Heart left ventricle (tissue), 16 donors: ENCODE measurements at regions not wholly inside any gene's neighbourhood (a gene's known extent, or its start where the extent isn't known, plus 50 kb on each side); places are given as distances from the start of the nearest gene placed in this dataset.

Experiments used
- ATAC-seq, 4 donors: fragments of 200-7000 bp; cut with Tn5 transposase; one replicate each; pipeline ENCODE4 v1.9.1; 2020 to 2022; ENCODE audit warnings: moderate library complexity in 4 of 4, mild to moderate bottlenecking in 3 of 4, moderate number of reproducible peaks in 1 of 4
- DNase-seq, 5 donors: peaks; one replicate each; pipeline ENCODE4 v3.0.0-alpha.2; 2020
- H3K27ac ChIP-seq, 12 donors: fragments of 200-600 bp; sonication (generic) in 4 of 12; one replicate each; pipeline versions ENCODE4 v1.5.0 to v1.8.0; 2016 to 2022; ENCODE audit warnings: mild to moderate bottlenecking in 2 of 12
- H3K27me3 ChIP-seq, 9 donors: fragments of 200-600 bp; sonication (generic) in 2 of 9; one replicate each; pipeline versions ENCODE4 v1.5.1 to v1.8.0; 2016 to 2022; ENCODE audit warnings: mild to moderate bottlenecking in 3 of 9
- H3K36me3 ChIP-seq, 9 donors: fragments of 200-600 bp; sonication (generic) in 2 of 9; one replicate each; pipeline versions ENCODE4 v1.5.0 to v1.8.0; 2018 to 2022; ENCODE audit warnings: mild to moderate bottlenecking in 2 of 9
- H3K4me1 ChIP-seq, 12 donors: fragments of 200-600 bp; sonication (generic) in 4 of 12; one replicate each; pipeline versions ENCODE4 v1.5.0 to v1.8.0; 2016 to 2022; ENCODE audit warnings: mild to moderate bottlenecking in 3 of 12
- H3K4me3 ChIP-seq, 12 donors: fragments of 200-600 bp; sonication (generic) in 4 of 12; one replicate each; pipeline versions ENCODE4 v1.5.0 to v1.8.0; 2017 to 2022; ENCODE audit warnings: mild to moderate bottlenecking in 9 of 12, moderate library complexity in 4 of 12
- H3K9me3 ChIP-seq, 12 donors: fragments of 200-600 bp; sonication (generic) in 4 of 12; one replicate each; pipeline versions ENCODE4 v1.5.0 to v1.8.0; 2016 to 2022; ENCODE audit warnings: mild to moderate bottlenecking in 1 of 12
- POLR2A ChIP-seq, 2 donors: fragments of 450-650 bp; IDR thresholded peaks; one replicate each; pipeline ENCODE4 v1.6.1; 2017; ENCODE audit warnings: antibody characterized with exemption in 2 of 2, mild to moderate bottlenecking in 2 of 2, moderate library complexity in 2 of 2
- WGBS, 4 donors: extraction: QIAGEN DNeasy Blood & Tissue Kit in 2 of 4; methylation state at CpG; one replicate each; pipeline versions ENCODE4 v1.1.5 to v1.1.7; 2013 to 2018; 5-methylcytosine and 5-hydroxymethylcytosine counted together
- intact Hi-C, 10 donors: fragments of 100-400 bp; cut with DNase I; formaldehyde crosslinking; loops; one replicate each; pipeline versions ENCODE4 v1.11.1 to v1.14.2; 2022
- TF ChIP-seq, protein P1 (sequence below), 12 donors: fragments of 200-600 bp; sonication (generic) in 4 of 12; IDR thresholded peaks; one replicate each; pipeline versions ENCODE4 v1.5.0 to v1.8.0; 2018 to 2022; ENCODE audit warnings: antibody characterized with exemption in 12 of 12, mild to moderate bottlenecking in 5 of 12
- donor health status: ischemic (EF 13 %, LVEDD 7.1; RV severe dilation, severe dysfunction).
- donor health status: healthy with polysubstance abuse.
- donor health status: DM: no; HTN: yes; CAD: no.
- donor health status: DM: no; HTN: no; CAD: no.
- donor health status: ischemic (EF 25% LVEDD 6.9; RV normal size, moderate dysfunction).
- donor health status: ischemic (EF 25% LVEDD 5.7; RV mildly dilated, moderate dysfunction).
- donor health status: healthy.
- donor health status: DM: yes; HTN: yes; CAD: no.
- donor health status: ischemic (EF 35%, LVEDD 5.7; RV mildly dilated, moderate dysfunction).
- donor health status: nonischemic (EF 11% LVEDD 7.7; RV severe dilation, severe dysfunction).
- donor health status: DM: yes; HTN: yes; CAD: no.
- donor health status: PGD.
- donor health status: ischemic (EF 29% LVEDD 5.4; RV normal size, mild dysfunction).
- donor health status: nonischemic (EF 23%, LVEDD 6.1; RV moderate dilation, normal function).

DNA sequence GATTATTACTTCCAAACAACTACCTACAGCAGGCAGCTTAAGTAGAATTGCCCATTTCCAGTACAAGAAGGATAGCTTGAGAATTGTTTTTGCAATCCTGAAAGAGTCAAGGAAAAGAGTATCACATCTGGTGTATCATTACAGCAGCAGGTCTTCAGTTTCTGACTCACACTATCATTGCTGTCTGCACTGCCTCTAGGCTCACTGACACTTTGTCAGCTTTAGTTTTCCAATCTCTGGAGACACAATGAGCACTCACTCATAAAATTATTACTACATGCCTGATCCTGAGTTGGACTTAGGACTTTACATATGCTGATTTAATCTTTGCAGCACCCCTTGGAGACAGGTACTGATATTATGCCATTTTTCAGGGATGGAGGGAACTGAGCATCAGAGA, 244.6 kb upstream of the BOD1L1 start:
- Histone ChIP-seq H3K4me1 (no peaks in the 10 kb centered on the region), H3K9me3 (no peaks in the 10 kb centered on the region), H3K4me3 (no peak overlapping the region), H3K27ac (no peak overlapping the region), H3K27me3 (no peaks in the 10 kb centered on the region), H3K36me3 (no peaks in the 10 kb centered on the region)
- ATAC-seq (no peak), DNase-seq (no peak)
- intact Hi-C loops: no loop called here
- no peak for TF ChIP-seq POLR2A (IDR thresholded peaks at IDR 0.05)
- TF ChIP-seq, protein P1, sequence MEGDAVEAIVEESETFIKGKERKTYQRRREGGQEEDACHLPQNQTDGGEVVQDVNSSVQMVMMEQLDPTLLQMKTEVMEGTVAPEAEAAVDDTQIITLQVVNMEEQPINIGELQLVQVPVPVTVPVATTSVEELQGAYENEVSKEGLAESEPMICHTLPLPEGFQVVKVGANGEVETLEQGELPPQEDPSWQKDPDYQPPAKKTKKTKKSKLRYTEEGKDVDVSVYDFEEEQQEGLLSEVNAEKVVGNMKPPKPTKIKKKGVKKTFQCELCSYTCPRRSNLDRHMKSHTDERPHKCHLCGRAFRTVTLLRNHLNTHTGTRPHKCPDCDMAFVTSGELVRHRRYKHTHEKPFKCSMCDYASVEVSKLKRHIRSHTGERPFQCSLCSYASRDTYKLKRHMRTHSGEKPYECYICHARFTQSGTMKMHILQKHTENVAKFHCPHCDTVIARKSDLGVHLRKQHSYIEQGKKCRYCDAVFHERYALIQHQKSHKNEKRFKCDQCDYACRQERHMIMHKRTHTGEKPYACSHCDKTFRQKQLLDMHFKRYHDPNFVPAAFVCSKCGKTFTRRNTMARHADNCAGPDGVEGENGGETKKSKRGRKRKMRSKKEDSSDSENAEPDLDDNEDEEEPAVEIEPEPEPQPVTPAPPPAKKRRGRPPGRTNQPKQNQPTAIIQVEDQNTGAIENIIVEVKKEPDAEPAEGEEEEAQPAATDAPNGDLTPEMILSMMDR (IDR thresholded peaks at IDR 0.05): no peak

DNA sequence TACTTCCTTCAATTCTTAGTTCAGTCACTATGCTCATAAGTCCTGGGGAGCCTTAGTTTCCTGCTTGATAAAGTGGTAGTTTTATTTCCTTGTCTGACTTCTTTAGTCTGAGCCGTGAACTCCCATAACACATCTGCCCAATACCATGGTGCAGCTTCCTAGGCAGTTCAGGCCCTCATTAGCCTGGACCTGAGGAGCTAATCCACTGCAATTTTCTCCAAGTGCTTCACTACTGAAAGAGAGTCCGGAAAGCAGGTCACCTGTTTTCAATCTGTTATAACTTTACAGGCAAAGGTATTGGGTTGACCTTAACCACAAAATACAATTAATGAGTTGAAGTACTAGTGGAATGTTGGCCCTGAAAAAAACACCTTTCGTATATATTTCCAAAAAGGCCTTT, 245.4 kb upstream of the BOD1L1 start:
- intact Hi-C loops: no loop called here
- DNase-seq: no peak
- WGBS, 4 donors: 57 to 69% (median 61%) methylated on average over 3 of the region's 3 CpGs
- Histone ChIP-seq H3K27me3 (no peaks in the 10 kb centered on the region), H3K27ac (no peak overlapping the region), H3K4me3 (no peak overlapping the region), H3K36me3 (no peaks in the 10 kb centered on the region), H3K4me1 (no peaks in the 10 kb centered on the region), H3K9me3 (no peaks in the 10 kb centered on the region)
- ATAC-seq: no peak
- TF ChIP-seq, protein P1 (IDR thresholded peaks at IDR 0.05): no peak
- no peak for TF ChIP-seq POLR2A (IDR thresholded peaks at IDR 0.05)

DNA sequence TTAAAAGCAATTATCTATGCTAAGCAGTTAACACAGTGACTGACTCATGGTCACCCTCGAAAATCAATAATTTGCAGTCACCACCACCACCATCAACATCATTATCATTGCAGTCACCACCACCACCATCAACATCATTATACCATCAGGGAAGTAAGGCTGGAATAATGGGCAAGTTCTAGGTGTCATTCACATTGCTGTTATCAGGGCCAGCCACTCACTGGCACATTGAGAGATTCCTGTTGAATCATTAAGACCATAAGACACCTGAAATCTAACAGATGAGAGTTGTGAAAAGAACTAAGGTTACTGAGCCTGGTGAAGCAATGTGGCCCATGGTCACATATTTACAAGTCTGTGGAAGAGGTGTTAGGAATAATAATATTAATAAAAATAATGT, 247.7 kb upstream of the BOD1L1 start:
- intact Hi-C loops: no loop called here
- TF ChIP-seq, protein P1 (IDR thresholded peaks at IDR 0.05): no peak
- no peak for TF ChIP-seq POLR2A (IDR thresholded peaks at IDR 0.05)
- DNase-seq (no peak), ATAC-seq (no peak)
- Histone ChIP-seq H3K27ac (no peak overlapping the region), H3K4me1 (no peaks in the 10 kb centered on the region), H3K36me3 (no peaks in the 10 kb centered on the region), H3K4me3 (no peak overlapping the region), H3K9me3 (no peaks in the 10 kb centered on the region), H3K27me3 (no peaks in the 10 kb centered on the region)
- 67 to 93% (median 81%) methylated on average over 1 of the region's 1 CpG for WGBS, 4 donors

DNA sequence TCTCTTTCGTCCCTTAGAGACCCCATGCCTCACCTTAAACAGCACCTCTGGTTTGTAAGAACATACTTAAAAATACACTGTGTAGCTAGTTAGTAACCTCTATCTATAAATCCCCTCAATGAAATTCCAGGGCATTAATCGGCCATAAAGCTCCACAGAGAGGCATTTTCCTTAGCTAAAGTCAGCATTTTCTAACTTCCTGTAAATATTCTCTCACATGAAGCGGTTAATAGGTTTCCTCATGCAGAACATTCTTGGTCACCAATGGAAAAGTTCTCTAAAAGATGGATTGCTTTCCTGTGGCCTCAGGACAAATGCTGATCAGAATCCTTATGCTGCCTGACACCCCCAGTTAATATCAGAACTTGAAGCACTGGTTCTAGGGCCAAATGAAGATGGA, 248.6 kb upstream of the BOD1L1 start:
- DNase-seq (no peak), ATAC-seq (no peak)
- H3K27ac ChIP-seq: no peak overlapping the region
- H3K9me3 ChIP-seq: no peaks in the 10 kb centered on the region
- H3K36me3 ChIP-seq: no peaks in the 10 kb centered on the region
- H3K27me3 ChIP-seq: no peaks in the 10 kb centered on the region
- WGBS, 4 donors: 80 to 84% (median 83%) methylated on average over 3 of the region's 3 CpGs
- H3K4me3 ChIP-seq: no peak overlapping the region
- no peaks in the 10 kb centered on the region for H3K4me1 ChIP-seq
- intact Hi-C loops: no loop called here
- TF ChIP-seq, protein P1 (IDR thresholded peaks at IDR 0.05): no peak
- TF ChIP-seq POLR2A (IDR thresholded peaks at IDR 0.05): no peak
